ENCODE measurements at regions not wholly inside any gene's neighbourhood (a gene's known extent, or its start where the extent isn't known, plus 50 kb on each side); places are given as distances from the start of the nearest gene placed in this dataset.

DNA sequence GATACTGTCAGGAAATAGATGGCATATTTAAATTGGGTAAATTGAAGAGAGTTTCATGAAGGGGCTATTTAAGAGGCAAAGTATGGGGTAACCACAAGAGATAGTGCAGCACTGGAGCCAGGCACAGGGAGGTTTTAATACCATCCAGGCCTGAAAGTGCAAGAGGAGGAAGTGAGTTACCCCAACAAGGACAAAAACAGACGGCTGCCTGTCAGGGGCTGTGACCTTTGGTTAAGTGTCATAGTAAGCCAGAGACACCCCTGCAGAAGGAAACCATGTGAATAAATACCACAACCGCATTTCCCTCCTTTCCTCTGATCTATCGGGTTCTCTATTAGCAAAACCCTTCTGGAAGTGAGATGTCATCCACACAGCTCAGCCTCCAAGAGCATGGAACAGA lies 122.0 kb upstream of the DHRS4 start:
- H3K9me3 ChIP-seq (ENCODE audit: control insufficient read depth, insufficient read depth, low read length): no peaks in the 10 kb centered on the region

DNA sequence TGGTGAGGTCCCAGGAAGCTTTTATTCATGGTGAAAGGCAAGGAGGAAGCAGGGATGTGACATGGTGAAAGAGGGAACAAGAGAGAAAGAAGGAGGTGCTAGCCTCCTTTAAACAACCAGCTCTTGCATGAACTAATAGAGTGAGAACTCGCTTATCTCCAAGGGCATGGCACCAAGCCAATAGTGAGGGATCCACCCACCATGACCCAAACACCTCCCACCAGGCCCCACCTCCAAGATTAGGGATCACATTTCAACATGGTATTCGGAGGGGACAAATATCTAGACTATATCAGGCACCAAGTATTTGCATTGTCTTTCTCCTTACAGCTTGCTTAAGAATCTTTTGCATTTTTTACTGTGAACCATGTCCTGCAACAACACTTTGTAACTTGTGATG lies 91.9 kb upstream of the DHRS4 start:
- Histone ChIP-seq H3K9me3 (ENCODE audit: control insufficient read depth, insufficient read depth, low read length) (no peaks in the 10 kb centered on the region), H3K9ac (ENCODE audit: low read depth, low read length) (no peak overlapping the region), H3K4me1 (ENCODE audit: insufficient read depth, low read length) (no peaks in the 10 kb centered on the region), H3K36me3 (ENCODE audit: insufficient read depth, low read length) (no peaks in the 10 kb centered on the region)

More for the DNA sequence above, 122.0 kb upstream of the DHRS4 start:
- no peaks in the 10 kb centered on the region for H3K4me1 ChIP-seq (ENCODE audit: insufficient read depth, low read length)
- no peaks in the 10 kb centered on the region for H3K36me3 ChIP-seq (ENCODE audit: insufficient read depth, low read length)
- no peak overlapping the region for H3K9ac ChIP-seq (ENCODE audit: low read depth, low read length)

DNA sequence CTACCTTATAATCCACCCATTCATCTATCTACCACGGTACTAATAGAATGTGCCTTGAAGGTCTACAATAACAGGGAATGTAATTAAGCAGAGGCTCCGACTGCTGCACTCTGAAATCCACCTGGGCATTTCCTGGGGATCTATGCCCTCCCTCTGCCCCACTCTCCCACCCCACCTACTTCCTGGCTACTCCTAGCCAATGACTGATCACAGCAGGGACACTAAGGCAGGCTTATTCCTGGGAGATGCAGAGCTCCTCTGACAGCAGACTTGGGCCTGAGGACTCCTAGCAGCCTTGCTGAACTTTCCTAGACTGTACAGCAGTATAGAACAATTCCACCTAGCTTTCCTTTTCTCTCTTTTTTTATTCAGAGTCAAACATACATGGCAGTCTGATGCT lies 91.1 kb upstream of the DHRS4 start:
- Histone ChIP-seq H3K4me1 (ENCODE audit: insufficient read depth, low read length) (no peaks in the 10 kb centered on the region), H3K9ac (ENCODE audit: low read depth, low read length) (no peak overlapping the region), H3K9me3 (ENCODE audit: control insufficient read depth, insufficient read depth, low read length) (no peaks in the 10 kb centered on the region), H3K36me3 (ENCODE audit: insufficient read depth, low read length) (no peaks in the 10 kb centered on the region)

DNA sequence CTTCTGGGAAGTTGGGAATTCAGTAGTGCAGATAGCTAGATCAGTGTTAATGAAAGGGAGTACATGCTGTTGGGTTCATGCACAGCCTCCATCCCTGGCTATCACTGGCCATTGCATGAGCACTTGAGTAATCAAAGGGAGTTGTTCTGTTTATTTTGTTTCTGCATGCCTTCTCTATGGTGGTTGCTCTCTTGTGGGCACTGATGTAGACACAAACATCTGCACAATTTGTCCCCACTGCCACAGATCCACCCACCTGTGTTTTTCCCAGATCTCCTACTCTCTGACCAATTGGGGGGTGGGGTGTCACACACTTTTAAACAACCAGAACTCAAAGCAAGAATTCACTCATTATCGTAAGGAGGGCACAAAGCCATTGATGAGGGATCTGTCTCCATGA lies 89.7 kb upstream of the DHRS4 start:
- Histone ChIP-seq H3K4me1 (ENCODE audit: insufficient read depth, low read length) (no peaks in the 10 kb centered on the region), H3K36me3 (ENCODE audit: insufficient read depth, low read length) (no peaks in the 10 kb centered on the region), H3K9ac (ENCODE audit: low read depth, low read length) (no peak overlapping the region), H3K9me3 (ENCODE audit: control insufficient read depth, insufficient read depth, low read length) (no peaks in the 10 kb centered on the region)

DNA sequence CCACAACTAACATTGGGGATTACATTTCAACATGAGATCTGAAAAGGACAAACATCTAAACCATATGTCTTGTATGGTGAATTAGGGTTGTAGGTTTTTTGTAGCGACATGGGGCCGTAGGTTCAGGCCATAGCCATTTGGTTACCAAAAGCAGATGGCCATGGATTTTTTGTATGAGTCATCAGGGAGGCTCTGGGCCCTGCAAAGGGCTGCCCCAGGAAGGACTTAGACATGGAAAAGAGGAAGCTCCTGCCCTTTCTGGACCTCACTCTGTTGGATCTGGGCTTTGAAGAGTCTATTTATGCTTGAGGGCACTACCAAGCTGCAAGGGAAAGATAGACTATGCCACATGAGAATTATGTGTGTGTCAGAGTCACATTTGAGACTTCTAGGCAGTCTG lies 89.3 kb upstream of the DHRS4 start:
- Histone ChIP-seq H3K9ac (ENCODE audit: low read depth, low read length) (no peak overlapping the region), H3K36me3 (ENCODE audit: insufficient read depth, low read length) (no peaks in the 10 kb centered on the region), H3K9me3 (ENCODE audit: control insufficient read depth, insufficient read depth, low read length) (no peaks in the 10 kb centered on the region), H3K4me1 (ENCODE audit: insufficient read depth, low read length) (no peaks in the 10 kb centered on the region)

DNA sequence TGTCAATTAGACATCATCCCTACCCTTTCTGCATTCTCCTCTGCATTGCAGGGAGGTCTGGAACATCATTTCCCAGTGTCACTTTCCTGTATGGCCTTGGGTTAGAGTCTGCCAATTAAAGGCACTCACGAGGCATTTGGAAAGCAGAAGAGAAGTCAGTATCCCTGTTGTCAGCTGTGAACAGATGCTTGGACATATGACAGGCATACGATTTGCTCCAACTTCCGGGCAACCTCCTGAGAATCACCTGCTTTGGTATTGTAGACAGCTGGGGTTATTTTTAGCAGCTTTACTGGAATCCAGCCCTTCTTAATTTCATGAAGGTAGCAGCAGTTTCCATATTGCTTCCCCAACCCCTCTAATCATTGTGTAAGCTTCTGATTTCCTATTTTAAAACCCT lies 88.7 kb upstream of the DHRS4 start:
- Histone ChIP-seq H3K9me3 (ENCODE audit: control insufficient read depth, insufficient read depth, low read length) (no peaks in the 10 kb centered on the region), H3K36me3 (ENCODE audit: insufficient read depth, low read length) (no peaks in the 10 kb centered on the region), H3K4me1 (ENCODE audit: insufficient read depth, low read length) (no peaks in the 10 kb centered on the region)

DNA sequence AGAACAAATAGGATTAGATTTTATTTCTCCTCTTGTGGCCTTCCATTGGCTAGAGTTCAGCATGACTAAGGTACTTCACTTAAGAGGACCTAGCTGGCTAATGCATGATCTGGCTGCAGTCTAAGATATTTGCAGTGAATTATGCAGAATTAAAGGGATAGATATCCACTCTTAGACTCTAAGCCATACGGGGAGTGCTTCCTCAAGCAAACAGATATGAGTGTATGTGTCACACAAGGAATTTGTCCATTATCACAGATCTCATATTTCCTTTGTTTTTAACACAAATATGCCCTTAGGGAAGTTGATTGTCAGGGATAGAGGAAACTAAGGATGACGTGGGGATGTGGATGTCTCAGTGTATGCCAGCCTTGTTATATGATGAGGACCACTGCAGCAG lies 88.1 kb upstream of the DHRS4 start:
- no peaks in the 10 kb centered on the region for H3K4me1 ChIP-seq (ENCODE audit: insufficient read depth, low read length)
- no peaks in the 10 kb centered on the region for H3K36me3 ChIP-seq (ENCODE audit: insufficient read depth, low read length)
- H3K9me3 ChIP-seq (ENCODE audit: control insufficient read depth, insufficient read depth, low read length): no peaks in the 10 kb centered on the region
- H3K9ac ChIP-seq (ENCODE audit: low read depth, low read length): no peak overlapping the region

More for the DNA sequence above, 88.7 kb upstream of the DHRS4 start:
- no peak overlapping the region for H3K9ac ChIP-seq (ENCODE audit: low read depth, low read length)

DNA sequence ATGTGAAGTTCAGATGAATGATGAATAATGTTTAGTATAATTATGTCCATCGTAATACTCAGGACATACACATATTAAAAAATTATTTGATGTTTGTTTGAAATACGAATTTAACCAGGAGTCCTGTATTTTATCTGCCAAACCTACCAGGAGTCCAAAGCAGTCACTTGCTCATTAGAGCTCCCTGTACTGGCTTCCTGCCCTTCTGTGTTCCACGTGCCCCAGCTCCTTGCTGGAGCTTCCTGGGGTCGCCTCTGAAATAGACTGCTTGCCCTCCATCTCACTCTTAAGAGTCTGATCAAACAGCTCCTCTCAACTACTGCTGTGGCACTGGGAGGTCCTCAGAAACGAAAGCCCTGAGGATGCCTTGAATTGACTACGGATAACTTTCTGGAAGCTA lies 87.3 kb upstream of the DHRS4 start:
- no peaks in the 10 kb centered on the region for H3K36me3 ChIP-seq (ENCODE audit: insufficient read depth, low read length)
- H3K9me3 ChIP-seq (ENCODE audit: control insufficient read depth, insufficient read depth, low read length): no peaks in the 10 kb centered on the region
- H3K9ac ChIP-seq (ENCODE audit: low read depth, low read length): no peak overlapping the region
- H3K4me1 ChIP-seq (ENCODE audit: insufficient read depth, low read length): no peaks in the 10 kb centered on the region

DNA sequence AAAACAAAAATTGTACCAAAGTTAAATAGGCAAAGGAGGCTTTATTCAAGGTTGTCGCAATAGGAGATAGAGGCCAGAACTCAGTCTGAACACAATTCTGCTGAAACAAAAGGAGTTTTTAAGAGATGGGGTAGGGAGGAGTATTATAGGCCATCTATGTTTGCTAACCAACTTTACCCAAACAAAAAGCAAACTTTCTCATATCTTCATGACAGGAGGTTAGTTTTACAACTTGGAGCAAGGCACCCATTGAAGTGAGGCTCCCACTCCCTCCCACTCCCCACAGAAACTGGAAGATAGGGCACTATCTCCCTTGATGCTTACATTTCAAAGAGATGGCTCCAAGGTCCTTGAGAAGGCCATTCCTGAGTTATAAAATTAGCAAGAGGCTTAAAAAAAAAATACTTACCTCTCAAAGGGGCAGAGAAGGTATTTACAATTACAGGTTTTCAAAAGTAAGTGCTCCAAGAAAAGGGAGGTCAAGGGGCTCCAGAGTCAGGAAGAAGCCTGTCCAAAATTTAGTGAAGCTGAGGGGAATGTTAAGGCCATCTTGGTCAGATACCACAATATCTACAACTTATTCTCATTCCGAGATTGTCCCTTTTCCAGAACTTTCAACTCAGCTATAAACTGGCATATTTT lies 84.4 kb upstream of the DHRS4 start:
- Histone ChIP-seq H3K9ac (ENCODE audit: low read depth, low read length) (no peak overlapping the region), H3K4me1 (ENCODE audit: insufficient read depth, low read length) (no peaks in the 10 kb centered on the region), H3K9me3 (ENCODE audit: control insufficient read depth, insufficient read depth, low read length) (no peaks in the 10 kb centered on the region), H3K36me3 (ENCODE audit: insufficient read depth, low read length) (no peaks in the 10 kb centered on the region)

DNA sequence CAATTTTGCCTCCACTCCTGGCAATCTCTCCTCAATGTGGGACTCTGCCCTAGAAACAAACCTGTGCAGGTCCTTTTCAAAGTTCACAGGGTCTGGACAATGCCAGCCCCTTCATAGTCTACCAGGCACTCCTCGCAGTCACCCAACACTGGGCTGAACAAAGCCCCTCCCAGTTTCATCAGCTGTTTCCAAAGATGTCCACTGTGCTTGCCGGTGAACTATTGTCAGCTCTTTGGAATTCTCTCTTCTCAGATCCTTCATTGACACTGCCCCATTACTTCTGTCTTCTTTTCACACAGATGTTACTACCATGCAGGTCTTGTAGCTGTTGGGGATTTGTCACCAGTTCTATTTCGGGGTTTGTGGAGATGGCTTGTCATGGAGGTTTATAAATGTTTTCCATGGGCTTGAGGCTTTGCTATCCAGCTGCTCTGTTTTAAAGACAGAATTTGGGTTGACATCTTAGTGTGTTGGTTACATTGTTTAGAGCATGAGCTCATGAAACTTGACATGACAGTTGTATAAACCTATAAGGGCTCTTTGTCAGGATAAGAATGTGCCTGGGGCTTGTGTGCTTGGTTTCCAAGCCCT lies 77.3 kb upstream of the DHRS4 start:
- no peaks in the 10 kb centered on the region for H3K36me3 ChIP-seq (ENCODE audit: insufficient read depth, low read length)
- H3K9me3 ChIP-seq (ENCODE audit: control insufficient read depth, insufficient read depth, low read length): no peaks in the 10 kb centered on the region
- H3K9ac ChIP-seq (ENCODE audit: low read depth, low read length): no peak overlapping the region
- no peaks in the 10 kb centered on the region for H3K4me1 ChIP-seq (ENCODE audit: insufficient read depth, low read length)

DNA sequence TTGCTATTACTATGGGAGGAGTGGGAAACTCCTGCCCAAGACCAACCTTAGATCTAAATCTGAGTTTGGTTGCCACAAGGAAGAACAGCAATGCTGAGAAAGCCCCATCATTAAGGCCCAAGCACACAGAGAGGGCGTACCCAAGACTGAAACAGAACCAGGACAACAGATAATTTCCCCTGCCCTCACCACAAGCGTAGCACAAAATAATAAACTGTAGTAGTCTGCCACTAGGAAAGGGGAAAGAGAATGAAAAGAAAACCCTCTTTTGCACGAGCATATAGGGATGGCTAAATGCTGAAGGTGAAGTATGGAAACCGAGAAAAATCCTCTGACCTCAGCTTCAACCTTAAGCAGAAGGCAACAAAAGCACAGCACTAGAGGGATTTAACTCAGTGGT lies 76.5 kb upstream of the DHRS4 start:
- H3K9me3 ChIP-seq (ENCODE audit: control insufficient read depth, insufficient read depth, low read length): no peaks in the 10 kb centered on the region
- no peak overlapping the region for H3K9ac ChIP-seq (ENCODE audit: low read depth, low read length)
- H3K4me1 ChIP-seq (ENCODE audit: insufficient read depth, low read length): no peaks in the 10 kb centered on the region
- H3K36me3 ChIP-seq (ENCODE audit: insufficient read depth, low read length): no peaks in the 10 kb centered on the region

DNA sequence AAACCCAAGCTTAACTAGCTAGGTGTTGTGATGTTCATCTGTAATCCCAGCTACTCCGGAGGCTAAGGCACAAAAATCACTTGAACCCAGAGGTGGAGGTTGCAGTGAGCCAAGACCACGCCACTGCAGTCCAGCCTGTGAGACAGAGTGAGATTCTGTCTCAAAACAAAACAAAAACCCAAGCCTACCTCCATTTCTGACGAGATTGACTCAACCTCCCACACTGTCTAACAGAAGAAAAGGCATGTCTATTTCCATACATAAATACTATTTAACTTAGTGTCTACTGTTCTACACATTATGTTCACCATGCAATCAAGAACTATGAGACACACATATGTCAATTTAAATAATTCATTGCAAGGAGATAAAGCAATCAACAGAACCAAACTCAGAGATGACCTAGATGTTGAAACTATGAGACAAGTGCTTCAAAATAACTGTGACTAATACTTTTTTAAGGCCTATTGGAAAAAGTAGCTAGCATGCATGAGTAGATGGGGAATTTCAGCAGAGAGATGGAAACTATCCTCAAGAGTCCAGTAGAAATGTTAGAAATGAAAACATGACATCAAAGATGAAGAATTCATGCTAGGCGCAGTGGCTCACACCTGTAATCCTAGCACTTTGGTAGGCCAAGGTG lies 75.9 kb upstream of the DHRS4 start:
- no peaks in the 10 kb centered on the region for H3K9me3 ChIP-seq (ENCODE audit: control insufficient read depth, insufficient read depth, low read length)
- no peaks in the 10 kb centered on the region for H3K36me3 ChIP-seq (ENCODE audit: insufficient read depth, low read length)
- no peak overlapping the region for H3K9ac ChIP-seq (ENCODE audit: low read depth, low read length)
- no peaks in the 10 kb centered on the region for H3K4me1 ChIP-seq (ENCODE audit: insufficient read depth, low read length)

DNA sequence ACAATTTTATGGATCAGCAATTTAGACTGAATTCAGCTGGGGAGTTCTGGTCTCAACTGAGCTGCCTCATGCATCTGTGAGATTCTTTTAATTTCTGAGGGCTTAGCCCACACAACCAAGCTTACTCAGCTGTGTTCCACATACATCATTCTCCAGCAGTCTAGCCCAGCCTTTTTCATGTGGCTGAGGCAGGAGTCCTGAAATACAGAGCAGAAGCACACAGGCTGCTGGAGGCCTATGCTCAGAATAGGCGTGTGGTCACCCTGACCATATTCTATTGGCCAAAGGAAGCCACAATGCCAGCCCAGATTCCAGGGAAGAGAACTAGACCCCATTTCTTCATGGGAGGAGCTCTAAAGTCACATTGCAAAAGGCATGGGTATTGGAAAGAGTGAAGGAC lies 72.3 kb upstream of the DHRS4 start:
- H3K9me3 ChIP-seq (ENCODE audit: control insufficient read depth, insufficient read depth, low read length): no peaks in the 10 kb centered on the region
- H3K4me1 ChIP-seq (ENCODE audit: insufficient read depth, low read length): peaks cover 12% of the 10 kb centered on the region
- H3K36me3 ChIP-seq (ENCODE audit: insufficient read depth, low read length): no peaks in the 10 kb centered on the region
- H3K9ac ChIP-seq (ENCODE audit: low read depth, low read length): no peak overlapping the region

DNA sequence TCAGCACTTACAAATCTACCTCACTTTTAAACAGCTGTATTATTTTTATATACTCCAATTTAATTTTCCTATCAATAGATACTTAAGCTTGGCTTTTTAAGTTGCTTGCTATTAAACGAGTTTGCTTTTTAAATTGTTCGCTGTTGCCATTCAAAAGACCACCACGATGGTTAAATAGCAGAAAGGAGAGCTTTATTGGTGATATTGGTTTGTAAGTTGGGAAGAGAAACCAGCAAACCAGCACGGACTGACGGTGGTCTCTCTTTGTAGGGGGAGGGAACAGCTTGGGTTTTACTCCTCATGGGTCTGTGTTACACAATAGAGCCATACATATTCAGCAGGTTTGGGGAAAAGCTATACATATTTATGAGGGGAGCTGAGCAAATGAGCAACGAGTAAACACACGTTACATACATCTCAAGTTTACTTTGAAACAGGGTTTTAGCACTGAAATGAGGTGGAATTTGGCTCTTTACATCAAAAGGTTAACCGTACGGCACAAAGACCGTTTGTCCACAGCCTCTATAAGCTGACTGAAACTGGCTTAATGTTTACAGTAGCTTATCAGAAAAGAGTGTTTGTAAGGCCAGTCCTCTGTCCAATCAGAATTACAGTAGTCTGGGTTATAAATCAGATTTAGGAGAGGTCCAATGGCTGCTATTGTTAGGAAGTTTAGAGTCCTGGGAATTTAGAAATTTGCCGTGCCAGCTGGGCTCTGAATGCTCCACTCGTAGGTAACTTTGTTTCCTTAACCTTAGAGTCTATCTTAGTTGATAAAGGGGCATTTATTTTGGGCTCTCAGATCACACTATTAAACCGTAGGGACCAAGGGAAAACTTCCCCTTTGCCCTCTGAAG lies 69.7 kb upstream of the DHRS4 start:
- Histone ChIP-seq H3K9me3 (ENCODE audit: control insufficient read depth, insufficient read depth, low read length) (no peaks in the 10 kb centered on the region), H3K36me3 (ENCODE audit: insufficient read depth, low read length) (no peaks in the 10 kb centered on the region), H3K9ac (ENCODE audit: low read depth, low read length) (no peak overlapping the region), H3K4me1 (ENCODE audit: insufficient read depth, low read length) (peaks cover 12% of the 10 kb centered on the region)

DNA sequence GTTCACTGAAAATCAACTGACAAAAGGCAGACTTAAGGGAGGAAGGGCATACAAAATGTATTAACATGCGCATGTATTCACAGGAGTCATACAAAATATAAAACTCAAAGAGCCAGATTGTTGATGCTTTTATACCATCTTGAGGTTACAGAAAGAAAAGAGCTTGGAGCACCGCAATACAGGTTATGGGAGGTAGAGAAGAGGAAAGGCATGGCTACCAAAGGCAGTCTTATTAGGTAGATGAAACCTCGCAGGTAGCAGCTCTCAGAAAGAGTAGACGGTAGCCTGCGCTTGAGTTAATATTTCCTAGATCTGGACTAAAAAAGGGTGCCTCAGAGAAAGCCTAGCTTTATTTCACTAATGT lies 69.0 kb upstream of the DHRS4 start:
- no peaks in the 10 kb centered on the region for H3K9me3 ChIP-seq (ENCODE audit: control insufficient read depth, insufficient read depth, low read length)
- H3K36me3 ChIP-seq (ENCODE audit: insufficient read depth, low read length): no peaks in the 10 kb centered on the region
- H3K4me1 ChIP-seq (ENCODE audit: insufficient read depth, low read length): peaks cover 12% of the 10 kb centered on the region
- no peak overlapping the region for H3K9ac ChIP-seq (ENCODE audit: low read depth, low read length)
